NCI-H2227 (cell line): ENCODE measurements at regions not wholly inside any gene's neighbourhood (a gene's known extent, or its start where the extent isn't known, plus 50 kb on each side); places are given as distances from the start of the nearest gene placed in this dataset.
A peak's percentile ranks its signal among the peaks of the same experiment; 100 is the strongest.
"Not testable (repeated sequence)": the region's sequence is repeated elsewhere in the genome, so short reads cannot be mapped to it uniquely, and the experiment has no call there.

Source experiments
- DNase-seq: peaks from one replicate; lab custom pipeline; 2025; ENCODE audit not compliant: unreplicated experiment; lab: John Stamatoyannopoulos, UW

- peak; percentile 0 for DNase-seq
Observed at GRCh38 chr6:82783587-82784236, 281.9 kb downstream of the UBE3D start.

- DNase-seq, result no peak
Observed at GRCh38 chr6:82785206-82785605, 280.4 kb downstream of the UBE3D start.

GRCh38 chr6:82786248-82786647, 279.4 kb downstream of the UBE3D start:
- no peak for DNase-seq

GRCh38 chr6:82795940-82796339, 269.7 kb downstream of the UBE3D start:
- no peak for DNase-seq

GRCh38 chr6:82801083-82801482, 264.6 kb downstream of the UBE3D start:
- no peak for DNase-seq

- DNase-seq, result not testable (repeated sequence)
Observed at GRCh38 chr6:82816243-82816642, 249.4 kb downstream of the UBE3D start.

GRCh38 chr6:82818727-82819126, 246.9 kb downstream of the UBE3D start:
- DNase-seq, result no peak

- DNase-seq, result no peak
Observed at GRCh38 chr6:82823361-82823760, 242.3 kb downstream of the UBE3D start.

- no peak for DNase-seq
Observed at GRCh38 chr6:82832811-82833210, 232.8 kb downstream of the UBE3D start.

- no peak for DNase-seq
Observed at GRCh38 chr6:82833481-82833880, 232.2 kb downstream of the UBE3D start.

GRCh38 chr6:82836022-82836575, 229.5 kb downstream of the UBE3D start:
- peak; percentile 52 for DNase-seq

GRCh38 chr6:82840571-82840970, 225.1 kb downstream of the UBE3D start:
- DNase-seq, result no peak

- no peak for DNase-seq
Observed at GRCh38 chr6:82841309-82841708, 224.3 kb downstream of the UBE3D start.
